HG03196 (cell line): ENCODE measurements at regions not wholly inside any gene's neighbourhood (a gene's known extent, or its start where the extent isn't known, plus 50 kb on each side); places are given as distances from the start of the nearest gene placed in this dataset.
"Not testable (repeated sequence)": the region's sequence is repeated elsewhere in the genome, so short reads cannot be mapped to it uniquely, and the experiment has no call there.

ENCODE experiments used
- ATAC-seq: cut with Tn5 transposase; IDR thresholded peaks from one replicate; pipeline ENCODE4 v1.9.1; 2021; ENCODE audit not compliant: unreplicated experiment

DNA sequence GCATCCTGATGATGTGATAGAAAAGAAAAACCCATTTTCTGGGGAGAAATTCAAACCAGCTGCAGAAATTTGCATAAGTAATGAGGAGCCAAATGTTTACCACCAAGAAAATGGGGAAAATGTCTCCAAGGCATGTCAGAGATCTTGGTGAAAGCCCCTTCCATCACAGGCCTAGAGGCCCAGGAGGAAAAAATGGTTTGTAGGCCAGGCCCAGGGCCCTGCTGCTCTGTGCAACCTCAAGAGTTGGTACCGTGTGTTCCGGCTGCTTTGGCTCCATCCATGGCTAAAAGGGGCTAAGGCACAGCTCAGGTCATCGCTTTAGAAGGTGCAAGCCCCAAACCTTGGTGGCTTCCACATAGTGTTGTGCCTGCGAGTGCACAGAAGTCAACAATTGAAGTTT lies 543.1 kb downstream of the ZNF608 start:
- no peak for ATAC-seq

GRCh38 chr5:124200381-124200780 lies 546.1 kb downstream of the ZNF608 start:
- ATAC-seq = no peak

- ATAC-seq = no peak
Measured at GRCh38 chr5:124199893-124200292, 546.5 kb downstream of the ZNF608 start.

GRCh38 chr5:124195411-124195810 lies 551.0 kb downstream of the ZNF608 start:
- ATAC-seq = no peak

DNA sequence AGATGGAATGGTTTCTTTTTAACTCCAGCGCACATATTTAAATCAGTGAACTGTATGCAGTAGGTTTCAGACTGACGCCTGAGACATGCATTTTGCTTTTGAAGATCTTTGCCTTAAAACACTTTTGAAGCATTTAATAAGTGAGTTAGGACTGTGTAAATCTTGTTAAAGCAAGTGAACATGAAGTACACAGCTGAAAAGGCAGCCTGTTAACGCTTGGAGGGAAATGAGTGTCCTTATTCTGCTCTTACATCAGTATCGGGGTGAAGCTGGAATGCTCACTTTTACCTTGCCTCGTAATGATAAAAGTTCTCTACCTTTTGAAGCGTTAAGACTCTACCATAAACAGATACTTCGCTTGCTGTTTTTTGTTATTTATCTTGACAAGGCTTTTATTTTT lies 552.2 kb downstream of the ZNF608 start:
- no peak for ATAC-seq

- ATAC-seq = no peak
Measured at GRCh38 chr5:124193371-124193789, 553.1 kb downstream of the ZNF608 start.

DNA sequence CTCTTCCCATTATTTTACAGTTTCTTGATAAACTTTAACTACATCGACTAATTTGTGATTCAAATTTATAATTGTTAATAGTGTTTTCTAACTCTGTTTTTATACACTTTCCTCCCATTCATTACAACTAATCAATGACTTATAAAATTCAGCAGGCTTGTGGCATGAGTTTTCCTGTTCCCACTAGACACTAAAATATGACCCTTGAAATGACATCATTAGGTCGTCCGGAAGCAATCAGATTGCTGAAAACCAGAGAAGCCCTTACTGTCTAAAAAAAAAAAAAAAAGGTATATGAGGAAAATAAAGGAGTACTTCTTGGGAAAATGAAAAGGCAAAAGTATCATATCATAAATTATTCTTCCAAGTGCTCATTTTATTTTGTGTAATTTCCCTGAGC lies 553.7 kb downstream of the ZNF608 start:
- no peak for ATAC-seq

- no peak for ATAC-seq
Measured at GRCh38 chr5:124185716-124186115, 560.7 kb downstream of the ZNF608 start.

GRCh38 chr5:124182133-124182532 lies 564.3 kb downstream of the ZNF608 start:
- ATAC-seq = peak; percentile 58

GRCh38 chr5:124180875-124181461 lies 565.5 kb downstream of the ZNF608 start:
- no peak for ATAC-seq

- no peak for ATAC-seq
Measured at GRCh38 chr5:124180299-124180874, 566.1 kb downstream of the ZNF608 start.

DNA sequence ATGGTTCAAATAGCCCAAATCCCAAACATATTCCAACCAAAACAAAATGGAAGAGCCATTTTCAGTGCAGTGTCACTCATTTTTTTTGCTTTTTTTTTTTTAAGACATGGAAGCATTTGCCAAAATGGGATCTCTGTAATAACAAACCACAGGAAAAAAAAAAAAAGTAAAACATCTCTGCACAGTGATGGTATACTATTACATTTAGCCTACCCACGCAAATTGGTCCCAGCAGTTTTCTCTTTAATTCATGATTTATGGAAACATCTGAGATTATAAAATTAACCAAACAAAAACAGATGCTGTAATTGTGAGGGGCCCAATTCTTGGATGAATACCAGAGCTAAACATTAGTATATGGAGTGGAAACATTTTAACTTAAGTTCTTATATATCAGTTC lies 566.6 kb downstream of the ZNF608 start:
- ATAC-seq = no peak

DNA sequence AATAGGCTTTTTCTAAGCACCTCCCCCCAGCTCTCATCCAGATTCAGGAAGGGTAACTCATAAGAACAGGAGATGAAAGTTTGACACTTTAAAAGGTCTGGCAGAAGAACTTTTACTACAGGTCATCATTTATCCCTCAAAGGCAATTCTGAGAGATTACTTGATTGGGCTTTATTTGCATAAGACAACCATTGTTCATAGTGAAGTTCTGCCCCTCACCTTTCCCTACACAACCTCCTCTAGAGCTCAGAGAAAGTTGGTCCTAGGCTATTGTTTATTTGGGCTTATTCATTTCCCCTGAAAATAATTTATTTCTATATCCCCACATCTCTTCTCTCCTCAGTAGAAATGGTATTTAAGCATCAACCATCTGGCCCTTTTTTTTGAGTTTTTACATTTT lies 568.4 kb downstream of the ZNF608 start:
- no peak for ATAC-seq

GRCh38 chr5:124176692-124177091 lies 569.7 kb downstream of the ZNF608 start:
- ATAC-seq = no peak

DNA sequence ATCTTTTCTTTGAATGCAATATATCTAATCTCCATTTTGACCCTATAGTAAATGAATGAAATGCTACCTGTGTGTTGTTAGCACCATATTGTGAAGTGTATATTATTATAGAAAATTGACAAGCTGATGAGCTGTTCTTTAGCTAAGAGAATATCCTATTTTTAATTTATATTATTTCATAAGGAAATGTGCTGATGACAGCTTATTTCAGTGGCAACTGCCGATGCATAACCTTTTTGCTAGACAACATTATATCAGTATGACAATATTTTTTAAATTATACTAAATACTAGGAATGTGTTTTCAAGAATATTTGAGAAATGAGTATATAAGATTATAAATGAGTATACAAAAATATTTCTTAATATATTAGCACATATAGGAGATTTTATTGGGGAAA lies 573.1 kb downstream of the ZNF608 start:
- no peak for ATAC-seq

DNA sequence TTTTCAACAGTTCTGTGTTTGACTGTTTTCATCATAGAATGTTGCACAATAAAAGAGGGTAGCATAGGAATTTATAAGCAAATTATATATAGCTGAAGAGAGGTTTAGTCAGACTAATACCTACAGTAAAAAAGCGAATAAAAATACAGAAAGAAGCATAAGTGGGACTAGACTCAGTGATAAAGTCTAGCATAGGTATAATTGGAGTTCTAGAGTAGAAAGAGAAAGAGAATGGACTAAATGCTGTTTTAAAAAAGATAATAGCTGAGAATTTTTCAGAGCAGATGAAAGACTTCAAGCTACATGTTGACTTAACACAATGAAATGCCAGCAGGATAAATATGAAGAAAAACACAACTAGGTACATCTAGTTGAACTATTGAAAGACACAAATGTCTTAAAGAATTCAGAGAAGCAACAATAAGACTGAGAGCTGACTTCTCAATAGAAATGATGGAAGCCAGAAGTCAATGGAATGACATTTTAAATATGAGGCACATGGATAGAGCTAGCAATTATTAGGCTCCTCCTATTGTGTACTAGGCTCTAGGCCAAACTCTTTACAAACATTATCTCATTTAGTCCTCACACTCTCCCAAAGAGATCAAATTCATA lies 573.9 kb downstream of the ZNF608 start:
- no peak for ATAC-seq

GRCh38 chr5:124168093-124168492 lies 578.3 kb downstream of the ZNF608 start:
- not testable (repeated sequence) for ATAC-seq

DNA sequence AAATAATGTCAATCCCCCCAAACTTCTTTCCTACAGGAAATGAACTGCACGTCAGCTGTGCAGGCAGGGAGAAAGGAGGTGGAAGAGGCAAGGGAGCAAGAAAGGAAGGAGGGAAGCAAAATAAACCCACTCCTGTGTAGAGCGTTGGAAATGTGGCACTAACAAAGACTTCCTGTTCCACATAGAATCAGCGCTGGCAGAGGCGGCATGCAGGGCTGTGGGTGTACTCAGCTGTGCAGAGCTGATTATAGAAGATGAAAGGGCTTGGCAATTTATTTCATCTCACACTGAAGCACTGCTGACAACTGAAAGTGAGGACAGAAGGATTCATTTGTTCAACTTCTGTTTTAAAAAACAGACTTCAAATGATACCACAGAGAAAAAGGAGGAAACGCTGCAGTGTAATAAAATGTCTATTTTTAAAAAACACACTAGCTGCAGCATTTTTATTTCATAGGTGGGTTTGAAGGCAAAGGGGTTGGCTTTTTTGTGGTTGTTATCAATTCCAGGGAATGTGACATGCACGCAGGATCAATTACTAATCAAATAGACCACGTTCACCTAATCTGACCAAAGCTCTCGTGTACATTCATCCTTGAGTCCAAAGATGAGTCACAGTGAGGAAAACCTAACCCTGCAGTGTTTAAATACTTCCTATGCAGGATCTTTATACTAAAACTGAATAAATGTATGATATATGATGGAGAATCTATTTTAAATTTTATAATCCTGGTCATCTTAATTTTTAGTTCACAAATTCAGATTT lies 583.5 kb downstream of the ZNF608 start:
- ATAC-seq = no peak

DNA sequence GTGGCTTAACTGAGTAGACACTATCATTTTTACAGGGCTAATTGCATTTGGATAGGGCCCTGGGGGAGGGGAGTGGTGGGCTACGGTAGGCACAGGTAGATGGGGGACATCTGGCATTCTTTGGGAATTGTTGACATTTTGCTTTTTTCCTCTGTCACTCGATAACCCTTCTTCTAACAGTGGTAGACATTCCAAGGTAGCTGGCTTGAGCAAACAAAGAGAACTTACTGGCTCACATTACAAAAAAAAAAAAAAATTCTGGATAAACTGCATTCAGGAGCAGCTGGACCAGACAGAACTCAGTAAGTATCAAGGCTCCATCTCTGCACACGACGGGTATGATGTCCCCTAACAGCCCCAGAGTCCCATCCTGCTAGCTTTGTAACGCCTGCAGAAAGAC lies 585.2 kb downstream of the ZNF608 start:
- no peak for ATAC-seq

GRCh38 chr5:124160265-124160664 lies 586.2 kb downstream of the ZNF608 start:
- ATAC-seq = no peak

DNA sequence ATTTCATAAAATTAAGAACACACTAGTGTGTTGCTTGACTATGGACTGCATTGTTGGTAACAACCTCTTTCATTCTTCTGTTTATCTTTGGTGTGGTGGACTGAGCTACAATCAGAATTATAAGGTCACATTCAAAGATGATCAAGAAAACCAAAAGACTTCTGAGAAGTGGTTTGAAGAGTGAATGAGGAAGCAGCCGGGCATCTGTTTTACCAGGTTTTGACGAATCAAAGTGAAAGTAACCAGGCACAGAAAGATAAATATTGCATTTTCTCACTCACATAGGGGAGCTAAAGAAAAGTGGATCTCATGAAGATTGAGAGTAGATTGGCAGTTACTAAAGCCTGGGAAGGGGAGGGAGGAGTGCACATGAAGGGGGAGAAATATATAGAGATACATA lies 589.1 kb downstream of the ZNF608 start:
- no peak for ATAC-seq

- ATAC-seq = no peak
Measured at GRCh38 chr5:124156415-124156996, 589.9 kb downstream of the ZNF608 start.
